Progenitor cell of endocrine pancreas (in vitro differentiated cells): ENCODE measurements at regions not wholly inside any gene's neighbourhood (a gene's known extent, or its start where the extent isn't known, plus 50 kb on each side); places are given as distances from the start of the nearest gene placed in this dataset.

Experiments
- DNase-seq: peaks from one replicate; pipeline ENCODE4 v3.0.0; 2021; ENCODE audit warnings: low spot score; ENCODE audit not compliant: unreplicated experiment
- H3K27ac Mint-ChIP-seq: 2 replicates; pipeline ENCODE4 v1.8.0; 2021; ENCODE audit warnings: mild to moderate bottlenecking, moderate library complexity, mixed read lengths
- H3K27me3 Mint-ChIP-seq: 2 replicates; pipeline ENCODE4 v1.8.0; 2021; ENCODE audit warnings: mixed read lengths
- H3K36me3 Mint-ChIP-seq: 2 replicates; pipeline ENCODE4 v1.8.0; 2022; ENCODE audit warnings: mixed read lengths; ENCODE audit not compliant: insufficient read depth
- H3K4me1 Mint-ChIP-seq: 2 replicates; pipeline ENCODE4 v1.8.0; 2021; ENCODE audit warnings: low read depth, mixed read lengths
- H3K4me3 Mint-ChIP-seq: 2 replicates; pipeline ENCODE4 v1.8.0; 2021; ENCODE audit warnings: low read depth, mild to moderate bottlenecking, moderate library complexity, mixed read lengths
- H3K9me3 Mint-ChIP-seq: 2 replicates; pipeline ENCODE4 v1.8.0; 2021; ENCODE audit warnings: low read depth, mixed read lengths
- TF ChIP-seq, protein P1 (sequence below): fragments of 200-600 bp; sonication (generic); IDR thresholded peaks from one replicate; pipeline ENCODE4 v1.5.0; 2021; ENCODE audit warnings: antibody characterized with exemption, mild to moderate bottlenecking; ENCODE audit not compliant: unreplicated experiment

DNA sequence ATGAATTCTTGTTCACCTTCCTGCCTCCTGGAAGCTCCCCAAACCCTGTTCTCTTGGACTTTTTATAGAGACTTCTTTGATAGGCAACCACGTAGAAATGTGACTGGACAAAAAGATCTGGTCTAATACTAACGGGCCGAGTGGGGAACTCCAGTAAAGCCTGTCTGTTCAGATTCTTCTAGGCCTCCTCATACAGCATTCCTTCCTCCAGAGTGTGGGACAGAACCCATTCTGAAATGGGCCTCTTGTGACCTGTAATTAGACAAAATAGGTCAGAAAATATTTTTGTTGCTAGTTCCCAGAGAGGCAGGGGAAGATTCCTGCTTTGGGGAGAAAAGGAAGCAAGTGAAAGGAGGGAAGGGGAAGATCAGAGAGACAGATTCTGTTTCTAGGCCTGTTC is 374.3 kb downstream of the CDH26 start:
- H3K9me3 Mint-ChIP-seq: no peaks in the 10 kb centered on the region
- peaks cover 10% of the 10 kb centered on the region for H3K27me3 Mint-ChIP-seq
- H3K4me1 Mint-ChIP-seq: peaks cover 3% of the 10 kb centered on the region
- no peak overlapping the region for H3K4me3 Mint-ChIP-seq
- no peaks in the 10 kb centered on the region for H3K36me3 Mint-ChIP-seq
- TF ChIP-seq, protein P1, sequence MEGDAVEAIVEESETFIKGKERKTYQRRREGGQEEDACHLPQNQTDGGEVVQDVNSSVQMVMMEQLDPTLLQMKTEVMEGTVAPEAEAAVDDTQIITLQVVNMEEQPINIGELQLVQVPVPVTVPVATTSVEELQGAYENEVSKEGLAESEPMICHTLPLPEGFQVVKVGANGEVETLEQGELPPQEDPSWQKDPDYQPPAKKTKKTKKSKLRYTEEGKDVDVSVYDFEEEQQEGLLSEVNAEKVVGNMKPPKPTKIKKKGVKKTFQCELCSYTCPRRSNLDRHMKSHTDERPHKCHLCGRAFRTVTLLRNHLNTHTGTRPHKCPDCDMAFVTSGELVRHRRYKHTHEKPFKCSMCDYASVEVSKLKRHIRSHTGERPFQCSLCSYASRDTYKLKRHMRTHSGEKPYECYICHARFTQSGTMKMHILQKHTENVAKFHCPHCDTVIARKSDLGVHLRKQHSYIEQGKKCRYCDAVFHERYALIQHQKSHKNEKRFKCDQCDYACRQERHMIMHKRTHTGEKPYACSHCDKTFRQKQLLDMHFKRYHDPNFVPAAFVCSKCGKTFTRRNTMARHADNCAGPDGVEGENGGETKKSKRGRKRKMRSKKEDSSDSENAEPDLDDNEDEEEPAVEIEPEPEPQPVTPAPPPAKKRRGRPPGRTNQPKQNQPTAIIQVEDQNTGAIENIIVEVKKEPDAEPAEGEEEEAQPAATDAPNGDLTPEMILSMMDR: no peak
- no peak for DNase-seq
- H3K27ac Mint-ChIP-seq: no peak overlapping the region

DNA sequence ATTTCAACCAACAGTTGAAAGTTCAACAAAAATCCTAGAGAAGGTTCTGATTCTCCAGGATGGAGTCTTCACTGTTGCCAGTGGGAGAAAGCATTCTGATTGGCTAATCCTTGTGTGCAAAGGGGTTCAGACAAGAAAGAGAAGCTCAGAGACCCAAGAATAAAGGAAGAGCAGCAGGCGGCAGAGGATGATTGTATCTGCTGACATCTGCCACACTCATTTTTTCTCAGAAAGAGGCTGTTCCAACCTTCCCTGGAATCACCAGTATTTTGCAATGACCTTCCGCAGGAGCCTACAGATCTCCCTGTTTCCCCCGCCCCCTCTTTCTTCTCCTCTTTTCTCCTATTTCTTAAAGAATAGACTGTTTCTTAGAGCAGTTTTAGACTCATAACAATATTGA is 376.7 kb downstream of the CDH26 start:
- Mint-ChIP-seq H3K27me3 (peaks cover 17% of the 10 kb centered on the region), H3K36me3 (no peaks in the 10 kb centered on the region), H3K27ac (no peak overlapping the region), H3K4me3 (no peak overlapping the region), H3K9me3 (no peaks in the 10 kb centered on the region), H3K4me1 (peaks cover 3% of the 10 kb centered on the region)
- TF ChIP-seq, protein P1: no peak
- no peak for DNase-seq

DNA sequence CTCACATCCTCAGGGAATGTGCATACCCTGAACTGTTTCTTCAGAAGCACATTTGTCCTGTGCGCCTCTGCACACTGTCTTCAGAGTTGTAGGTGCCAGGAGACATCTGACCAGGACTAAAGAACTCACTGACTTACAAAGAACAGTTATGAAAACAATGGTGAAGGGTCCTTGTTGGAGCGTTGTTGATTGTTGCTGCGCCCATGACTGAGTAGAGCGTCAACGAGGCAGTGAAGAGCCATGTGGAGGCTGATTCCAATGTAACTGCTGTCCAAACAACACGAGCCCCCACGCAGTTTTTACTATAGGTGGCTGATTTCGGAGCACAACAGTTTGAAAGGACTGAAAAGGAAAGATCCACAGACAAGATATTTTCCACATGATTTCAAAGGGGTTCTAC is 380.3 kb downstream of the CDH26 start:
- Mint-ChIP-seq H3K36me3 (no peaks in the 10 kb centered on the region), H3K4me3 (no peak overlapping the region), H3K27me3 (peaks cover 17% of the 10 kb centered on the region), H3K4me1 (no peaks in the 10 kb centered on the region), H3K27ac (no peak overlapping the region), H3K9me3 (no peaks in the 10 kb centered on the region)
- no peak for DNase-seq
- TF ChIP-seq, protein P1: no peak

DNA sequence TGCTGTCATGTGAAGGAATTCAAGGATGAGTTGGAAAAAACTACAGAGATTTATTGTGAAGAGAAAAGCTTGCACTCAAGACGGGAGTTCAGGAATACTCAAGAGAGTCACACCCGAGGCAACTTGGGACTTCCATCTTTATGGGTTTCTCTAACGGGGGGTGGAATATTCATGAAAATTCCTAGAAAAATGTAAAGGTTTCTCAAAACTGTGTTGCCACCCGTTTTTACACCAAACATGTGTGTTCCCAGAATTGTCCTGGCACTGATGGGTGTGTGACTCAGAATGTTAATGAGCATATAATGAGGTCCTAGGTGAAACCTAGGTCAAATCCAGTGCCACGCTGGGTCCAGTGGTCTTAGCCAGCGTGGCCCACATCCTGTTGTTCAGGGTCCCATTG is 381.5 kb downstream of the CDH26 start:
- DNase-seq: no peak
- Mint-ChIP-seq H3K27me3 (peaks cover 21% of the 10 kb centered on the region), H3K4me3 (no peak overlapping the region), H3K4me1 (no peaks in the 10 kb centered on the region), H3K9me3 (no peaks in the 10 kb centered on the region), H3K27ac (no peak overlapping the region), H3K36me3 (no peaks in the 10 kb centered on the region)
- TF ChIP-seq, protein P1: no peak

DNA sequence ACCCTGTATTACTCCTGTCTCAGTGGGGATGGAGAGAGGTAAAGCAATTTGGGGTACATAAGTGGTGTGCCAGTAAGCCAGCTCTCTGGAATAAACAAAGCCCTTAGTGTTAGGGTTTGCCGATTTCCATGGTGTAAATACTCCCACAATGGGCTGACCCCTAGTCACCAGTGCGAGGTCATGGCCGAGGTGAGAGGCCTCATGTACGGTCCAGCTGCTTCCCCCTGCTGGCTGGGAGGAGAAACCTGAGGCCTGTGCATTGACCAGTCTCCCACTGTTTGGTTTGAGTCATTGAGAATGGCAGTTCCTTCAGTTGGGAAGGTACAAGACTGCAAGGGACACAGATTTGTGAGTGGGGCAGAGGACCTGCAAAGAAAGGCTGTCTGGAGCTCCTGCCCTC is 382.0 kb downstream of the CDH26 start:
- H3K27ac Mint-ChIP-seq: no peak overlapping the region
- no peak overlapping the region for H3K4me3 Mint-ChIP-seq

More for the DNA sequence above, 382.0 kb downstream of the CDH26 start:
- H3K4me1 Mint-ChIP-seq: no peaks in the 10 kb centered on the region
- H3K27me3 Mint-ChIP-seq: peaks cover 18% of the 10 kb centered on the region
- TF ChIP-seq, protein P1: no peak
- no peaks in the 10 kb centered on the region for H3K36me3 Mint-ChIP-seq
- no peak for DNase-seq
- H3K9me3 Mint-ChIP-seq: no peaks in the 10 kb centered on the region
